Endothelial cell of umbilical vein (primary cell): ENCODE measurements at regions not wholly inside any gene's neighbourhood (a gene's known extent, or its start where the extent isn't known, plus 50 kb on each side); places are given as distances from the start of the nearest gene placed in this dataset.

Source experiments
- BruUV-seq: library from RNA; stranded (reverse); fragments of 400-500 nt; replicated peaks from 2 replicates; lab custom pipeline; 2021; lab: Mats Ljungman, UMichigan
- CTCF ChIA-PET: fragments of 300-600, 350-600 bp; sonication (Branson Sonifier 250); formaldehyde crosslinking; loops from one replicate; lab custom pipeline; 2021; ENCODE audit warnings: antibody characterized with exemption, inconsistent platforms; lab: Charles Lee
- POLR2A ChIA-PET: fragments of 300-600, 350-600 bp; sonication (Branson Sonifier 250); formaldehyde crosslinking; loops from one replicate; lab custom pipeline; 2021; ENCODE audit warnings: antibody characterized with exemption, inconsistent platforms; lab: Charles Lee
- DNase-seq: peaks from one replicate; pipeline ENCODE4 v3.0.0-alpha.2; 2011; ENCODE audit warnings: low read depth, low spot score
- FAIRE-seq: peaks from 2 replicates; lab custom pipeline; 2011; peaks lifted over from hg19 to GRCh38; lab: Jason Lieb, UNC
- H2AFZ ChIP-seq: 2 replicates; pipeline ENCODE4 v1.6.0; 2012; ENCODE audit warnings: low read depth, low read length, control low read depth, inconsistent platforms
- H3K27ac ChIP-seq: 2 replicates; pipeline ENCODE4 v1.5.1; 2011; ENCODE audit warnings: low read depth, mild to moderate bottlenecking, control low read depth, low read length, moderate library complexity; ENCODE audit not compliant: insufficient read depth
- H3K27me3 ChIP-seq, 2 experiments: 2 replicates each; pipeline versions ENCODE4 v1.6.0 to v1.6.1; 2011; ENCODE audit warnings: low read length in 2 of 2, mixed read lengths in 1 of 2; ENCODE audit not compliant: control insufficient read depth in 2 of 2, insufficient read depth in 2 of 2
- H3K36me3 ChIP-seq, 2 experiments: 2 replicates in 1 of 2; 3 replicates in 1 of 2; pipeline ENCODE4 v1.5.1; 2011; ENCODE audit warnings: low read length in 2 of 2, mild to moderate bottlenecking in 1 of 2, moderate library complexity in 1 of 2; ENCODE audit not compliant: control insufficient read depth in 2 of 2, insufficient read depth in 2 of 2; ENCODE audit errors: extremely low read depth in 1 of 2
- H3K4me1 ChIP-seq: 3 replicates; pipeline ENCODE4 v1.5.1; 2011; ENCODE audit warnings: mild to moderate bottlenecking, low read length; ENCODE audit not compliant: control insufficient read depth, insufficient read depth; ENCODE audit errors: extremely low read depth
- H3K4me2 ChIP-seq: 2 replicates; pipeline ENCODE4 v1.6.1; 2011; ENCODE audit warnings: low read length, control low read depth, mixed read lengths; ENCODE audit not compliant: insufficient read depth
- H3K4me3 ChIP-seq, 3 experiments: fragments of 200-600 bp in 1 of 3; sonication (generic), shearing (Covaris generic) in 1 of 3; replicated peaks in 1 of 3; 2 replicates each; pipeline ENCODE4 v1.5.1; 2011 to 2016; ENCODE audit warnings: control low read depth in 3 of 3, low read length in 3 of 3, mild to moderate bottlenecking in 2 of 3, inconsistent platforms in 1 of 3, low read depth in 1 of 3, moderate library complexity in 1 of 3; ENCODE audit not compliant: insufficient read depth in 1 of 3
- H3K79me2 ChIP-seq: 2 replicates; pipeline ENCODE4 v1.6.0; 2012; ENCODE audit warnings: low read length, inconsistent platforms; ENCODE audit not compliant: control insufficient read depth, insufficient read depth
- H3K9ac ChIP-seq: replicated peaks from 2 replicates; pipeline ENCODE3; 2011; ENCODE audit warnings: low read length, control low read depth; ENCODE audit not compliant: insufficient read depth; ENCODE audit errors: extremely low read depth
- H3K9me1 ChIP-seq: replicated peaks from 3 replicates; pipeline ENCODE4 v1.6.0; 2011; ENCODE audit warnings: mild to moderate bottlenecking, low read length; ENCODE audit not compliant: control insufficient read depth, insufficient read depth; ENCODE audit errors: extremely low read depth
- H3K9me3 ChIP-seq: replicated peaks from 2 replicates; pipeline ENCODE4 v1.5.1; 2012; ENCODE audit warnings: low read length, inconsistent platforms; ENCODE audit not compliant: control insufficient read depth, insufficient read depth
- H4K20me1 ChIP-seq: replicated peaks from 2 replicates; pipeline ENCODE3; 2011; ENCODE audit warnings: mild to moderate bottlenecking, low read length; ENCODE audit not compliant: control insufficient read depth, insufficient read depth; ENCODE audit errors: extremely low read depth
- EZH2 ChIP-seq: IDR thresholded peaks from 2 replicates; pipeline ENCODE4 v1.6.1; 2012; ENCODE audit warnings: borderline replicate concordance, low read depth, mild to moderate bottlenecking, moderate library complexity, low read length, inconsistent platforms; ENCODE audit not compliant: severe bottlenecking
- FOS ChIP-seq: IDR thresholded peaks from 2 replicates; pipeline ENCODE4 v1.6.1; 2011; ENCODE audit warnings: mild to moderate bottlenecking, low read length, moderate library complexity, borderline replicate concordance; ENCODE audit not compliant: insufficient read depth
- GATA2 ChIP-seq: IDR thresholded peaks from 2 replicates; pipeline ENCODE4 v1.7.0; 2011; ENCODE audit warnings: low read depth, mild to moderate bottlenecking, moderate library complexity, mixed read lengths, low read length; ENCODE audit not compliant: insufficient read length, insufficient read depth
- JUN ChIP-seq: IDR thresholded peaks from 2 replicates; pipeline ENCODE4 v1.6.1; 2011; ENCODE audit warnings: borderline replicate concordance, low read depth; ENCODE audit not compliant: insufficient read length, insufficient read depth
- MYC ChIP-seq: IDR thresholded peaks from one replicate; pipeline ENCODE4 v1.6.1; 2011; ENCODE audit warnings: mild to moderate bottlenecking, low read depth, low read length
- POLR2A ChIP-seq: IDR thresholded peaks from 2 replicates; pipeline ENCODE4 v1.6.1; 2012; ENCODE audit warnings: low read depth, mild to moderate bottlenecking, control low read depth, low read length
- POLR2AphosphoS5 ChIP-seq: IDR thresholded peaks from 2 replicates; pipeline ENCODE4 v1.6.1; 2012; ENCODE audit warnings: low read depth, mild to moderate bottlenecking, control low read depth, low read length, moderate library complexity; ENCODE audit not compliant: insufficient read depth
- dilution Hi-C: fragments of 300-500 bp; cut with MboI; formaldehyde crosslinking; loops from one replicate; pipeline ENCODE4 v1.15.0; 2019; ENCODE audit warnings: low sequenced_read_pairs; ENCODE audit not compliant: extremely low pct_ligation_motif_present
- intact Hi-C: fragments of 100-400 bp; cut with micrococcal nuclease; formaldehyde crosslinking; loops from one replicate; pipeline ENCODE4 v1.10.0; 2022
- TF ChIP-seq, protein P1 (sequence below), 2 donors: IDR thresholded peaks; 1 replicate in 1 of 2; 2 replicates in 1 of 2; pipeline ENCODE4 v1.5.1; 2011; ENCODE audit warnings: low read length in 2 of 2, mild to moderate bottlenecking in 2 of 2, moderate library complexity in 2 of 2, control low read depth in 1 of 2, inconsistent platforms in 1 of 2, low read depth in 1 of 2; ENCODE audit not compliant: insufficient read depth in 1 of 2; ENCODE audit errors: extremely low read depth in 1 of 2
- TF ChIP-seq, protein P2 (sequence below): IDR thresholded peaks from 2 replicates; pipeline ENCODE4 v1.6.1; 2011; ENCODE audit not compliant: insufficient read depth, insufficient read length

DNA sequence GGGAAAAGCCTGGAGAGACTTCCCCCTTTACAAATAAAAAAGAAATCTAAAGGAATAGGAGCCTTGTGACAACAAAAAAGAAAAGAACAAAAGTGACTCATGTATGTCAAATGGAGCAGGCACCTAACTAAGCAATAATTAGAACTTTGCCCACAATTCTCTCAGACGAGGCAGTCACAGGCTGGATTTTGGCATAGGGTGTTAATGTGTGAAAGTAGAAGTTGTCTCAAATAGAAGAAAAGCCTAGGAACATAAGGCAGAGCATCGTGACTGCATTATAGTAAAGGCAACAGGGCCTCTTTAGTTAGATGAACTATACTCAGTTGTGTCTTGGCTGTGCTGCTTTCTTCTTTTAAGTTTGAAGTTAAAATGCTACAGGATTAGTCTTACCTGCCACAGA lies 219.9 kb upstream of the TMEM161B start:
- no peak overlapping the region for H3K4me2 ChIP-seq
- no peaks in the 10 kb centered on the region for H3K27me3 ChIP-seq
- no peaks in the 10 kb centered on the region for H4K20me1 ChIP-seq
- H3K4me3 ChIP-seq = no peak overlapping the region
- no peaks in the 10 kb centered on the region for H3K9me1 ChIP-seq
- no peak overlapping the region for H3K27ac ChIP-seq
- FAIRE-seq (no peak), DNase-seq (no peak)
- TF ChIP-seq GATA2 = no peak
- TF ChIP-seq, protein P1, sequence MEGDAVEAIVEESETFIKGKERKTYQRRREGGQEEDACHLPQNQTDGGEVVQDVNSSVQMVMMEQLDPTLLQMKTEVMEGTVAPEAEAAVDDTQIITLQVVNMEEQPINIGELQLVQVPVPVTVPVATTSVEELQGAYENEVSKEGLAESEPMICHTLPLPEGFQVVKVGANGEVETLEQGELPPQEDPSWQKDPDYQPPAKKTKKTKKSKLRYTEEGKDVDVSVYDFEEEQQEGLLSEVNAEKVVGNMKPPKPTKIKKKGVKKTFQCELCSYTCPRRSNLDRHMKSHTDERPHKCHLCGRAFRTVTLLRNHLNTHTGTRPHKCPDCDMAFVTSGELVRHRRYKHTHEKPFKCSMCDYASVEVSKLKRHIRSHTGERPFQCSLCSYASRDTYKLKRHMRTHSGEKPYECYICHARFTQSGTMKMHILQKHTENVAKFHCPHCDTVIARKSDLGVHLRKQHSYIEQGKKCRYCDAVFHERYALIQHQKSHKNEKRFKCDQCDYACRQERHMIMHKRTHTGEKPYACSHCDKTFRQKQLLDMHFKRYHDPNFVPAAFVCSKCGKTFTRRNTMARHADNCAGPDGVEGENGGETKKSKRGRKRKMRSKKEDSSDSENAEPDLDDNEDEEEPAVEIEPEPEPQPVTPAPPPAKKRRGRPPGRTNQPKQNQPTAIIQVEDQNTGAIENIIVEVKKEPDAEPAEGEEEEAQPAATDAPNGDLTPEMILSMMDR (IDR thresholded peaks at IDR 0.05; ENCODE audit: extremely low read depth in 1 of 2, insufficient read depth in 1 of 2, low read depth in 1 of 2, low read length in 2 of 2) = no peak
- TF ChIP-seq MYC = no peak
- no peak for TF ChIP-seq POLR2AphosphoS5
- no peak for TF ChIP-seq JUN
- TF ChIP-seq, protein P2, sequence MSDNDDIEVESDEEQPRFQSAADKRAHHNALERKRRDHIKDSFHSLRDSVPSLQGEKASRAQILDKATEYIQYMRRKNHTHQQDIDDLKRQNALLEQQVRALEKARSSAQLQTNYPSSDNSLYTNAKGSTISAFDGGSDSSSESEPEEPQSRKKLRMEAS = no peak
- TF ChIP-seq EZH2 = no peak
- TF ChIP-seq FOS = no peak
- no peak for TF ChIP-seq POLR2A
- no peaks in the 10 kb centered on the region for H3K4me1 ChIP-seq
- no peak overlapping the region for H2AFZ ChIP-seq
- H3K9me3 ChIP-seq = no peaks in the 10 kb centered on the region
- no peaks in the 10 kb centered on the region for H3K36me3 ChIP-seq
- no peak overlapping the region for H3K9ac ChIP-seq
- ChIA-PET POLR2A (no interaction called here), CTCF (no interaction called here)
- intact Hi-C loops (no loop called here), dilution Hi-C loops (no loop called here)
- H3K79me2 ChIP-seq = no peaks in the 10 kb centered on the region
- no TSS peak for BruUV-seq
